ENCODE measurements at regions not wholly inside any gene's neighbourhood (a gene's known extent, or its start where the extent isn't known, plus 50 kb on each side); places are given as distances from the start of the nearest gene placed in this dataset.

- no peak overlapping the region for H3K56ac ChIP-seq (replicated peaks; ENCODE audit: insufficient read length, low read depth, low read length)
- no peaks in the 10 kb centered on the region for H3K79me1 ChIP-seq (ENCODE audit: low read depth, low read length)
- no peaks in the 10 kb centered on the region for H3K23me2 ChIP-seq (ENCODE audit: low read depth, low read length)
- no peaks in the 10 kb centered on the region for H3K9me3 ChIP-seq (ENCODE audit: insufficient read depth in 2 of 2, low read depth in 1 of 2, low read length in 1 of 2)
- no peak overlapping the region for H2AK5ac ChIP-seq (ENCODE audit: low read depth, low read length)
- WGBS, 2 experiments (ENCODE audit: extremely low coverage in 1 of 2, insufficient coverage in 1 of 2, insufficient read length in 1 of 2, insufficient replicate concordance in 2 of 2, low coverage in 1 of 2, low lambda C conversion rate in 2 of 2, missing lambda C conversion rate in 1 of 2), result 85% methylated on average over 5 of the region's 5 CpGs; no CpG with 5 or more reads in 1 of the 2 experiments
- no peak overlapping the region for H3K14ac ChIP-seq (ENCODE audit: insufficient read length)
- H4K91ac ChIP-seq (replicated peaks; ENCODE audit: insufficient read length, low read length), result no peak overlapping the region
- peak overlapping the region; percentile 24; the same call in 1 of the 2 replicates for H3K18ac ChIP-seq (ENCODE audit: extremely low read depth, low read length)
- no peak overlapping the region for H4K5ac ChIP-seq (ENCODE audit: insufficient read length, low read depth, low read length)
- no peak overlapping the region for H3K4me2 ChIP-seq (ENCODE audit: insufficient read depth in 1 of 2, low read depth in 2 of 2, low read length in 2 of 2)
- H3K79me2 ChIP-seq (ENCODE audit: control insufficient read depth in 1 of 2, insufficient read depth in 2 of 2, low read length in 2 of 2), result no peaks in the 10 kb centered on the region
- H2AFZ ChIP-seq (ENCODE audit: low read length), result 0 out of 2 replicates have a peak overlapping the region, but pooled peaks have one; percentile 13
- ChIA-PET CTCF (ENCODE audit: partially characterized antibody) (interaction anchor here (0.8 to 2.0 kb wide), 6 partner anchors 9 to 193 kb away, joined by 3 to 4 read pairs (median 3); no protein-coding TSS in a partner anchor), POLR2A (ENCODE audit: partially characterized antibody) (no interaction called here)
- no peak for FAIRE-seq
- H4K20me1 ChIP-seq (replicated peaks in 1 of 2; ENCODE audit: control insufficient read depth in 1 of 2, insufficient read depth in 2 of 2, low read length in 2 of 2), result no peaks in the 10 kb centered on the region
- H4K8ac ChIP-seq (ENCODE audit: extremely low read depth, insufficient read depth, low read length), result no peak overlapping the region
- no peaks in the 10 kb centered on the region for H3K36me3 ChIP-seq (ENCODE audit: control insufficient read depth in 2 of 4, insufficient read depth in 4 of 4, low read length in 3 of 4)
- no peak overlapping the region for H2BK120ac ChIP-seq (replicated peaks; ENCODE audit: low read depth, low read length)
- no peak overlapping the region for H3K4ac ChIP-seq (replicated peaks; ENCODE audit: insufficient read length, low read depth, low read length)
- no peaks in the 10 kb centered on the region; a peak in 1 of 7 replicates for H3K27me3 ChIP-seq (replicated peaks in 1 of 4; ENCODE audit: control insufficient read depth in 3 of 4, extremely low read depth in 1 of 4, insufficient read depth in 3 of 4, low read length in 3 of 4)
- no peak overlapping the region for H3K9ac ChIP-seq (replicated peaks in 1 of 4; ENCODE audit: extremely low read depth in 1 of 4, low read depth in 3 of 4, low read length in 3 of 4)
- H2BK5ac ChIP-seq (ENCODE audit: low read depth, low read length), result no peak overlapping the region; the same call in 1 of the 2 replicates
- no peak overlapping the region for H3K23ac ChIP-seq (ENCODE audit: insufficient read length)
- DNase-seq (ENCODE audit: low read depth in 1 of 2, low spot score in 2 of 2), result no peak
- H2BK12ac ChIP-seq (ENCODE audit: low read depth, low read length), result no peak overlapping the region
- H3K4me1 ChIP-seq (replicated peaks in 1 of 4; ENCODE audit: control insufficient read depth in 3 of 4, insufficient read depth in 4 of 4, low read length in 3 of 4), result peaks cover 0 to 3% (median 0%) of the 10 kb centered on the region in 4 experiments; a peak in 1 of 7 replicates
- H3K27ac ChIP-seq (ENCODE audit: low read depth, low read length), result no peak overlapping the region
- H2BK20ac ChIP-seq (ENCODE audit: low read length), result 0 out of 2 replicates have a peak overlapping the region, but pooled peaks have one; percentile 6
- no peak overlapping the region for H3K4me3 ChIP-seq (ENCODE audit: extremely low read depth in 1 of 4, insufficient read depth in 2 of 4, low read depth in 3 of 4, low read length in 4 of 4)
- no peak overlapping the region for H2BK15ac ChIP-seq (ENCODE audit: low read length)
- TF ChIP-seq RAD21 (IDR thresholded peaks at IDR 0.05 in 1 of 2, conservative IDR thresholded peaks at IDR 0.05 in 1 of 2; ENCODE audit: low read depth in 2 of 2, low read length in 2 of 2), result no peak
- no peak for TF ChIP-seq PHF8 (conservative IDR thresholded peaks at IDR 0.05; ENCODE audit: low read depth, low read length)
- no peak for TF ChIP-seq ASH2L (IDR thresholded peaks at IDR 0.05; ENCODE audit: low read length)
- TF ChIP-seq TCF12 (IDR thresholded peaks at IDR 0.05; ENCODE audit: low read depth, low read length), result no peak
- TF ChIP-seq ATF2 (IDR thresholded peaks at IDR 0.05; ENCODE audit: low read length), result no peak
- no peak for TF ChIP-seq POLR2AphosphoS5 (IDR thresholded peaks at IDR 0.05; ENCODE audit: low read depth, low read length)
- no peak for TF ChIP-seq SP2 (IDR thresholded peaks at IDR 0.05; ENCODE audit: low read length)
- TF ChIP-seq CHD1 (IDR thresholded peaks at IDR 0.05; ENCODE audit: low read depth, low read length), result no peak
- no peak for TF ChIP-seq CTCF (IDR thresholded peaks at IDR 0.05; ENCODE audit: control extremely low read depth in 1 of 3, insufficient read depth in 1 of 3, low read depth in 1 of 3, low read length in 3 of 3)
- TF ChIP-seq SRF (IDR thresholded peaks at IDR 0.05; ENCODE audit: low read depth, low read length), result no peak
Observed at GRCh38 chr9:99356512-99356971, 134.5 kb downstream of the SEC61B start.
